HG02798 (cell line): ENCODE measurements at regions not wholly inside any gene's neighbourhood (a gene's known extent, or its start where the extent isn't known, plus 50 kb on each side); places are given as distances from the start of the nearest gene placed in this dataset.
"Not testable (repeated sequence)": the region's sequence is repeated elsewhere in the genome, so short reads cannot be mapped to it uniquely, and the experiment has no call there.

Experiments
- ATAC-seq: cut with Tn5 transposase; IDR thresholded peaks from one replicate; pipeline ENCODE4 v1.9.1; 2021; ENCODE audit warnings: mild to moderate bottlenecking; ENCODE audit not compliant: unreplicated experiment, poor library complexity

DNA sequence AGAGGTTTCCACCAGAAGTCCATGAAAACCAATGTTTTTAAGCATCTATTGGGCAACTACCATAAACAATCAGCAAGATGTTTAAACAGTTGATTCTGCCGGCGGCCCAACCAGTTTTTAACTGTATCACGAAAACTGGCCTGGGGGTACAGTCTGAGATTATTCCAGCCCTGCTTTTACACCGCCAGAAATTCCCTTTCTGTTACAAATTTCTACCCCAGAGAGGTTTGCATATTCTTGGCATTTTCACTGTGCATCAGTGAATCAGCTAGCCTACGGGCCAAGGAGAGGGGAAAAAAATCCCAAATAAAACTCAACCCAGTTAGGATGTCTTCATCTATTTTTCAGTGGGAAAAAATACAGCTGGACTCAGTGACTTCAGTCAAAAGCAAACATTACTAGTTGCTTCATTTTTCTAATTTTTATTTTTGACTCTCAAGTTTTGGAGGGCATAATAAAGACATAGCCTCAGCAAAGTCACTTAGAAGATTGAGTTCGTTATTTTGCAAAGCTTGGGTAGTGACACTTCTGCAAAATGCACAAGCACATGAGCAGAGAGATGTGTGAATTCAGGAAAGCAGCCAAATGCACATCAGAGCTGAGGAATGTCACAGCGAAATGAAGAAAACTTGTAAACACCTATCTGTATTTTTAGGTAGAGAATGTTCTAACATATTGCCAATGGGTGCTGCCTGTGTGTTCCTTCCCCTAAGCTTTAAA, 167.8 kb upstream of the GK2 start:
- ATAC-seq: no peak

- ATAC-seq: no peak
These were observed 166.9 kb upstream of the GK2 start for GRCh38 chr4:79574741-79575451.

DNA sequence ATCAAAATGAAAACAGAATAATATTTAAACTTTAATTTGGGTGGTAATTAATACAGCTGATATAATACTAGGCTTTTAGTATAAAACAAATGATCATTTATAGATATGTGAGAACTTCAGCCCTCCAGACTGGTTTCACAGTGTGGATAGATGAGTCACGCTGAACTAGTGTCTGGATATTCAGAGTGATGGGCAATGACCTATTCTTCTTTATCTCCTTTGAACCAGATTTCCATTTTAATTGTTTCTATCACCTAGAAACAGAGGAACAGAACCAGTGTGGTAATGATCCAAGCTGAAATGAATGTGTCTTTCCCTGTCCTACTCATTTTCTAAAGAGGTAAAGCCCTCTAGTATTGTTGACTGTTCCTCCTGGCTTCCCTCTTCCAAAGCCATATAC, 155.2 kb upstream of the GK2 start:
- no peak for ATAC-seq

DNA sequence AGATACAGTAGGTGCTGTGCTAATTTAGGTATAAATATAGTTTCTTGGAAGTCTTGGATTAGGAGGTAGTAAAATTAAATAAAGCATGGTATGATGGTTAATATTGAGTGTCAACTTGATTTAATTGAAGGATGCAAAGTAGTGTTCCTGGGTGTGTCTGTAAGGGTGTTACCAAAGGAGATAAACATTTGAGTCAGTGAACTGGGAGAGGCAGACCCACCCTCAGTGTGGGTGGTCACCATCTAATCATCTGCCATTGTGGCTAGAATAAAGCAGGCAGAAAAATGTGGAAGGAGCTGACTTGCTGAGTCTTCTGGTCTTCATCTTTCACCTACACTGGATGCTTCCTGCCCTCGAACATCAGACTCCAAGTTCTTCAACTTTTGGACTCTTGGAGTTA, 153.7 kb upstream of the GK2 start:
- ATAC-seq: no peak

GRCh38 chr4:79559398-79559797, 151.4 kb upstream of the GK2 start:
- ATAC-seq: not testable (repeated sequence)

- ATAC-seq: no peak
These were observed 144.3 kb upstream of the GK2 start for GRCh38 chr4:79552311-79552710.

GRCh38 chr4:79551555-79551954, 143.5 kb upstream of the GK2 start:
- no peak for ATAC-seq

GRCh38 chr4:79547851-79548250, 139.8 kb upstream of the GK2 start:
- ATAC-seq: no peak

DNA sequence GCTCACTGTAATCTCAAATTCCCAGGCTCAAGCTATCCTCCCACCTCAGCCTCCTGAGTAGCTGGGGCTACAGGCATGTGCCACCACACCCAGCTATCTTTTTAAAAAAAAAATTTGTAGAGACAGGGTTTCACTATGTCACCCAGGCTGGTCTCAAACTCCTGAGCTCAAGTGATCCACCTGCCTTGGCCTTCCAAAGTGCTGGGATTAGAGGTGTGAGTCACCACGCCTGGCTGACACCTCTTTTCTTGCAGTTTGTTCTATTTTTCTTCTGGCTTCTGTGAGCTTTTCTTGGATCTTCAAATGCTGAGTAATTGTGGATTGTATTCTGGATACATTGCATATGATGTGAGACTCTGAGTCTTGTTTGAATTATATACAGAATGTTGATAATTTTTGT, 137.3 kb upstream of the GK2 start:
- ATAC-seq: not testable (repeated sequence)

GRCh38 chr4:79540143-79540542, 132.1 kb upstream of the GK2 start:
- ATAC-seq: no peak

- no peak for ATAC-seq
These were observed 127.5 kb upstream of the GK2 start for GRCh38 chr4:79535516-79535915.

GRCh38 chr4:79528241-79528706, 120.2 kb upstream of the GK2 start:
- no peak for ATAC-seq

DNA sequence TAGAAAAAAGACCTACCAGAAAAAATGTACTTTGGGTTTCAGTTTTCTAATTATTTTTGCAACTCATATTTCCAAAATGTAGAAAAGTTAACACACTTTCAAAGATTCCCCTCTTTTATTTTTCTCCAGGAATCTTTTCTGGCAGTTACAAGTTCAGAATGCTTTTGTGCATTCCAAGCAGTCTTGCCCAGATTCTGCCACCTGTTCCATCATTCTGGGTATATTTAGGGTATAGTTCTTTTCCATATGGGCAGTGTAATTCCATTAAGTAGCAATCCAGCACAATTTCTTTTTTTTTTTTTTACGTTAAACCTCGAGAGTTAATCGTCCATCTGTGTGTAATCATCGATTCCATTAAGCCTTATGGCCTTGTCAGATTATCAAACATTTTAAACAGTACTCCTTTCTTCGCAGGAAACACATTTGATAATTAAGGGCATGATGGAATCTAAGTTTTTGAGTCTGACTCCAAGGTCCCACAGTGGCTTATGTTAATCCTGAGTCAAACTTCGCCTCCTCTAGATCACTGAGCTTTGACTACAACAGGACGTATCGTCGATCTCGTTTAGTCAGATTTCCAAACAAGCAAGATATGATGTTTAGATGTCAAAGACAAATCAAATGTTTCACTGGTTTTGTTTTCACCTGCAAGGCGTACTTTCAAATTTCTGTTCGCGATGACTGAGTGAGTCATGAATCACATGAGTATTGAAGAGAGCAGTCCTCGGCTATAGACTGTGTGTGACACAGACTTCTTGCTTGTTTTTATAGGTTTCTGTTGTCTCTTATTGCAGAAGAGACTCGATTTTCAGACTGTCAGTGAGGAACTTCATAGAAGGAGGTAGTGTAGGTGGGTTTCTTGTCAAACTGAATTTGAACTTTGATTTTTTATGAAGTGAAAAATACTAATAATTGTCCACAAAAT, 118.9 kb upstream of the GK2 start:
- no peak for ATAC-seq

DNA sequence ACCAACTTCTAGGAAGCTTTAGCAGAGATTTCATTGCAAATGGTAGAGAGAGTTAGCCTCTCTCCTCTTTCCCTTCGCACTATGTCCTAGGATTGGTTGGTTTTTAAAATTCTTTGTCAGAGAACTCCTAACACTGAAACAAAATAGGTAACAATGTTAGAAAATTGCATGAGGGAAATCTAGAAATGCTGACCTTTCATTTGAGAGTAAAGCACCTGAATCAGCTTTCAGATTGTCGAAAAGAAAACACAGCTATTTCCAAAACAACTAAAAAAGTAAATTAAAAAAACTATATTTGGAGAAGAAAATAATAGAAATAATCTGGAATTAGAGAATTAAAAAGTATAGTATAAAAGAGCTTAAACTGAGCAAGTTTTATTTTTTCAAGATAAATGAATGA, 108.1 kb upstream of the GK2 start:
- no peak for ATAC-seq

DNA sequence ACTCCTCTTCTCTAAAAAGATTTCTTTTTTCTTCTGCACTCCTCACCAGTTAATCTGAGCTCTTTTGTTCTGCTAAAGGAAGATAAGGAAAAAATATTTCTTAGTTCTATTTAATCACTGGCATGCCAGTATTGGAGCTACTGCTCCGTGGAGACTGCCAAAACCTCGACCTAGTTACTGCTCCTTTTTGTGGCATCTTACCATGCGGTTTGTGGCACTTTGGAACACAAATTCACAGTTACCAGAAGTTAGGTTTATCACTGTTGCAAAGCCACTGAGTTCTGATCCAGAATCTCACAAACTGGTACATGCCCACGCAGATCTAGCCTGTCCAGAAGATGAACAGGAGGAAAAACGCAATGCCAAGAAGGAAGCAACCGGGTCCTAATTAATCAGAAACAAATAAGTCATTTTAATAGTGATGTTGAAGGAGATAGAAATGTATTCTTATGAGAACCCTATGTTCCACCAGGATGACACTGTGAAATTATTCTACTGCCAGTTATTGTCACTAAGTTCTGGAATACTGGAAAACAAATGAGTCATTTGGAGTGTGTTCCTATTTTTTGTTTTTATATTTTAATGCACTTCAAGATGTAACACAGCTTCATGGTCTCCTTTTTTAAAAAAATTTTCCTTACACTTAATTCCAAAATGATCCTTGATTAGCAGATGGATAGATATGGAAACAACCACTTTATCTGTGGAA, 106.7 kb upstream of the GK2 start:
- ATAC-seq: no peak

DNA sequence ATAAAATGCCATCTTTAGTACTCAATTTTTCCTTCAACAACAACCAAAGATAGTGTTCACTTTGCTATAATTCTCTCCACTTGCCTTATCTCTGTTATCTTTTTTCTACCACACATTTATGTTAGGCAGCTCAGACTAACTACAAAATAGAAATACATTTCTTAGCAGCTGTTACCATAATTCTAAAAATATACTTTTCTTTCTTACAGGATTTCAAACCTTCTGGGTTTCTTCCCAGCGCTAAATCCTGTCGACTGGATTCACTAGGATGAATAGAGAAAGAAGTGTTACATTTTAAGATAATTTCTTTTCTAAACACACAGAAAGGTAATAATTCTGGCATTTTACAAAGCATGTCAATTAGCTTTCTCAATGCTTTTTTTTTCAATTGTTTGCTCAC, 105.5 kb upstream of the GK2 start:
- ATAC-seq: no peak

DNA sequence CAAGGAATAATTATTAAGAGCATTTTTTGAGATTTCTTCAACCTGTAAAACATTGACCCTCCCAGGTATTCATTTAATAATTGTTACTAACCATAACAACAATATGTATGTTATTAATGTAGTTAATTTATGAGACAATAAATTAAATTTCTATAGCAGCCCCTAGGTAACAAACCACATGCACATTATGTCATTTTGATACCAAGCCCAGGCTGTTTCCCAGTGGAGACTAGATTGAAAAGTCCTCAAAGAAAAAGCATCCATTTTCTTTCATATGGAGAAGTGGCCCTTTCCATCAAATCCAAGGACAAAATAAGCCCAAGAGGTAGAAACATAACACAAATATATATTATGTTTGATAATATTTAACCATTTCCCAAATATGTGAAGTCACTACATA, 104.3 kb upstream of the GK2 start:
- ATAC-seq: no peak

DNA sequence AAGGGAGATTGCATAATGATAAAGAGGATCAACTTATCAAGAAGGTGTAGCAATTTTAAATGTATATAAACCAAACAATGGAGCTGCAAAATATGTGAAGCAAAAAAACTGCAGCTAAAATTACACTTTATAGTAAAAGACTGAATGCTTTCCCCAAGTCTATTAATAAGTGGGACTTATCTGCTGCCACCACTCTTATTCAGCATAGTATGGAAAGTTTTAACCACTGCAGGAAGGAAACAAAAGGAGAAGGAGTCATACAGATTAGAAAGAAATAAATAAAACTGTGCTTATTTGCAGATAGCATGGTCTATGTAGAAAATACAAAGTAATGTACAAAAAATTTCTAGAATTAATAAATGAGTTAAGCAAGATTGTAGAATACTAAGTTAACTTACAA, 94.1 kb upstream of the GK2 start:
- no peak for ATAC-seq

DNA sequence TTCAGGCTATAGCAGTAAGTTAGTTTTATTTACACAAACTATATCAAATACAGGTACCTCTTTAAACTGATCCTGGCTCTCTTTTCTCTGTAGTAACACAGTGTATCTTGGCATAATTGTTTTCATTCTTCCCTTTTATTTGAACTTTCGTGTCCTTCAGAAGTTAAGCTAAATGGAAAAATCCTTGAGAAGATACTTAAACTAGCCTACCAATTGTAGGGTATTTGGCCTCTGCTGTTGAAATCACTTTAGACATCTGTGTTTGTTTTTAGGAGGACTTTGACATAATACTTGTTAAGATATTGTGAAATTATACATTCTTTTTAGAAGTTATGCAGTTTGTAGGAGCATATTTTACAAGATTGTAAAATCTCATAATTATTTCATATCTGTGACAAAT, 90.3 kb upstream of the GK2 start:
- ATAC-seq: no peak

GRCh38 chr4:79497001-79497400, 89.0 kb upstream of the GK2 start:
- no peak for ATAC-seq
